Spleen (tissue), 7 donors: ENCODE measurements at regions not wholly inside any gene's neighbourhood (a gene's known extent, or its start where the extent isn't known, plus 50 kb on each side); places are given as distances from the start of the nearest gene placed in this dataset.

Experiments
- POLR2AphosphoS5 ChIP-seq, 3 donors: sonication (generic); formaldehyde crosslinking; IDR thresholded peaks; one replicate each; pipeline ENCODE4 v1.5.1; 2017; ENCODE audit warnings: antibody characterized with exemption in 3 of 3
- TF ChIP-seq, protein P1 (sequence below), 11 experiments: fragments of 200-600 bp in 7 of 11; fragments of 450-650 bp in 4 of 11; sonication (generic) in 4 of 11; IDR thresholded peaks in 8 of 11; conservative IDR thresholded peaks in 3 of 11; 1 replicate in 7 of 11; 2 replicates in 4 of 11; pipeline versions ENCODE4 v1.4.0 to v1.8.0; 2016 to 2021; ENCODE audit warnings: antibody characterized with exemption in 11 of 11, inconsistent platforms in 4 of 11, mild to moderate bottlenecking in 1 of 11
- donor health status: DM: no; HTN: no; CAD: no; lungs with moderate emphysema.
- donor health status: DM: no; HTN: no; CAD: no.
- donor health status: DM: no; HTN: no; CAD: no.

DNA sequence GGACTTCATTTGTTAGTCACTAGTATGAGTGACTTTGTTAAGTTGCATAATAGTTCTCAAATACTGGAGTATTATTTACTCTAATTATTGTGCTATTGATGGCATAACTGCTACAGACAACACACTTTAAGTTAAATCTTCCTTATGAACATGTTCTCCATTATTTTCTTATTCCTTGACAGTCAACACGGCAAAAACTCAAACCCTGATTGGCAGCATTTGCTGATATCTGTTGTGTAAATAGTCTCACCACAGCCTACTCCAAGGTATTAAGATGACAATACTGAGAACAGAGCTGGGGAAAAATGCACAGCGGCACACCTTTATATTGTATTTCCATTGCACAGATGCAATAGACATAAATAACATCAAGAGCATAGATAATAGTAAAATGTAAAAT lies 568.0 kb upstream of the AADAT start:
- TF ChIP-seq, protein P1, sequence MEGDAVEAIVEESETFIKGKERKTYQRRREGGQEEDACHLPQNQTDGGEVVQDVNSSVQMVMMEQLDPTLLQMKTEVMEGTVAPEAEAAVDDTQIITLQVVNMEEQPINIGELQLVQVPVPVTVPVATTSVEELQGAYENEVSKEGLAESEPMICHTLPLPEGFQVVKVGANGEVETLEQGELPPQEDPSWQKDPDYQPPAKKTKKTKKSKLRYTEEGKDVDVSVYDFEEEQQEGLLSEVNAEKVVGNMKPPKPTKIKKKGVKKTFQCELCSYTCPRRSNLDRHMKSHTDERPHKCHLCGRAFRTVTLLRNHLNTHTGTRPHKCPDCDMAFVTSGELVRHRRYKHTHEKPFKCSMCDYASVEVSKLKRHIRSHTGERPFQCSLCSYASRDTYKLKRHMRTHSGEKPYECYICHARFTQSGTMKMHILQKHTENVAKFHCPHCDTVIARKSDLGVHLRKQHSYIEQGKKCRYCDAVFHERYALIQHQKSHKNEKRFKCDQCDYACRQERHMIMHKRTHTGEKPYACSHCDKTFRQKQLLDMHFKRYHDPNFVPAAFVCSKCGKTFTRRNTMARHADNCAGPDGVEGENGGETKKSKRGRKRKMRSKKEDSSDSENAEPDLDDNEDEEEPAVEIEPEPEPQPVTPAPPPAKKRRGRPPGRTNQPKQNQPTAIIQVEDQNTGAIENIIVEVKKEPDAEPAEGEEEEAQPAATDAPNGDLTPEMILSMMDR (IDR thresholded peaks at IDR 0.05 in 8 of 11, conservative IDR thresholded peaks at IDR 0.05 in 3 of 11), result no peak
- no peak for TF ChIP-seq POLR2AphosphoS5 (IDR thresholded peaks at IDR 0.05)
